GM19240 (cell line): ENCODE measurements at regions not wholly inside any gene's neighbourhood (a gene's known extent, or its start where the extent isn't known, plus 50 kb on each side); places are given as distances from the start of the nearest gene placed in this dataset.
"Not testable (repeated sequence)": the region's sequence is repeated elsewhere in the genome, so short reads cannot be mapped to it uniquely, and the experiment has no call there.

Experiments
- DNase-seq: peaks from one replicate; pipeline ENCODE4 v3.0.0; 2011; ENCODE audit warnings: low spot score; ENCODE audit not compliant: insufficient read length

- DNase-seq = no peak
These were observed 128.1 kb downstream of the MFAP3L start for GRCh38 chr4:169898095-169898494.

- not testable (repeated sequence) for DNase-seq
These were observed 131.4 kb downstream of the MFAP3L start for GRCh38 chr4:169894767-169895166.

DNA sequence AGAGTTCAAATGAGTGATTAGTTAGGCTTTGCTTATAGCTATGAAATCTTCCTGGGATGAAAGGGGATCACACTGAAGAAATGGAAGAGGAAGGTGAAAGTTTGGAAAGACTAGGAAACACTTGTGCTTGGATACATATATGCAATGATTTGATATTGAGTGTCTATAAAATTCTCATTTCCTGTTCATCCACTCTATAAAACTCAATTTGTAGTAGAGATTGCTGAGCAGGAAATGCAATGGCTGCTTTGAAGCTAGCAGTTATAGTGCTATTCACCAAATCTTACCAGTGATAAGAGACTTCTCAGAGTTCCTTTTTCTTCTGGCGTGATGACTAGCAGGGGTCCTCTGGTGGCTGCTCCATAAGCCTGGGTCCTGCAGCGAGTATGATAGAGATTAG, 128.1 kb upstream of the HPF1 start:
- DNase-seq = no peak

- DNase-seq = no peak
These were observed 124.0 kb upstream of the HPF1 start for GRCh38 chr4:169881769-169882168.

- no peak for DNase-seq
These were observed 112.8 kb upstream of the HPF1 start for GRCh38 chr4:169870507-169870906.

DNA sequence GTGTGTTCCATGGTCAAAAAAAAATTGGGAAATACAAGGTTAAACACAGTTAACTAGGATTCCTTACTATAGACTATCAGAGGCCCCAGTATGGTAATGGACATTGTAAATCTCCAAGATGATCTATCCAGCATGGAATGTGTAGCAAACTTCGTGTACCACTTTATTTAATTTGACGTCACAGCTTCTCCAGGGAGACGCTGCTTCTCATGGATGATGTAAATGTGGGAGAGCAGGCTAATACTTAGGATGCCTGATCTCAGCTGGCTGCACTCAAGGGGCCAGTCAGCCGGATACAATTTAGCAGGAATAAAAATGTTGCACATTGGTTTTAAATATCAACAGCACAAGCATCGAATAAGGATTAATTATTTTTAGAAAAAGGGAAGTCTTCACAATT, 111.7 kb upstream of the HPF1 start:
- no peak for DNase-seq

DNA sequence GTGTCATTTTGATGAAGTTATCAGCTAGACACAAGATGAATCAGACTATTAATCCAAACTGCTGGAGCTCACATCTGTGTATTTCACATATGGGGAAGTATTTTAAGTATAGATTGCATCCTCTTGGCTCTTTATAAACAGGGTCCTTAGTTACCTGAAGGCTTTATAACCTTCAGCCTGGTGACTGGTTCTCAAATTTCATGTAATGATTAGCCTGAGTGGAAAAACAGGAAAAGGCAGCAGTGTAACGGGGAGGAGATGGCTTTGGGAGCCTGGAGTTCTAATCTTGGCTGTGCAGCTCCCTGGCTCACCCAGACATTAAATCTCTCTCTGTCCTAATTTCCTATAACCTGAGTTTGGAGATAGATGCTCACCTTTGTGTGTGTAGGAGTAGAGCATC, 103.8 kb upstream of the HPF1 start:
- no peak for DNase-seq

- DNase-seq = no peak
These were observed 101.8 kb upstream of the HPF1 start for GRCh38 chr4:169859366-169860216.

GRCh38 chr4:169854090-169854489, 96.3 kb upstream of the HPF1 start:
- DNase-seq = no peak

GRCh38 chr4:169852481-169852880, 94.7 kb upstream of the HPF1 start:
- no peak for DNase-seq

- no peak for DNase-seq
These were observed 94.0 kb upstream of the HPF1 start for GRCh38 chr4:169851750-169852149.

DNA sequence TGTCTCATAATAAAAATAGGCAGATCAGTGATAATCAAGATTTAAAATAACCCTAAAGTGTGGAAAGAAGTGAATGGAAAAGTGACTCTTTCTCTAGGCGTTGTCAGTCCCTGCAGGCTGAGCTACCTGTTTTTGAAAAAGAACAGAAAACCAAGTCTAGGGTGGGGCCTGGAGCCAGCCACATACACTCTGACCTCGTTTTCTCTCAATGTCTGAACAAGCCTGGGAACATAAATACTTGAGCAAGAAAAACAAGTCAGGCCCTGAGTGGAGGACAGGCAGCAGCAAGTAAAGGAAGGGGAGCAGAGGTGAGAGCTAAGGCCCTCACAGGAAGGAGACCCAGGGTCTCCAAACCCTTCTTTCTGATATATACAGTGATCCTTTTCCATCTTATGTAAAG, 91.7 kb upstream of the HPF1 start:
- no peak for DNase-seq

DNA sequence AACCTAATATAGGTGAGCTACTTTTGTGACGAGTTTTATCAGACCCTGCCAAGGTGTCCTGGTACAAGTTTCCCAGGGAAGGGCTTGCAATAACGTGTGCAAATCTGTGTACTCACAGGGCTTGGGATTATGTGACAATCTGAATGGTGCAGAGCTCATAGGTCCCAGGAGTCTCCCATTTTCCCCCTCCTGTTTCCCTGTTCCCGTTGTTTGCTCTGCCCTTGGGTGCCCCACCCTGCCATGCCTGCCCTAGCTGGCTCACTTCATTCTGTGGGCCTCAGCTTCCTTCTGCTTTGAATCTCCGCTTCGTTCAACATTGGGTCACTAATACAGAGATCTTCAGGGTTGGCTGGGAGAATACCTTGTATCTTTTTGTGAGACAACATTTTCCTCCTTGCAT, 90.3 kb upstream of the HPF1 start:
- no peak for DNase-seq

- no peak for DNase-seq
These were observed 89.4 kb upstream of the HPF1 start for GRCh38 chr4:169847171-169847570.

GRCh38 chr4:169846396-169846795, 88.7 kb upstream of the HPF1 start:
- no peak for DNase-seq

GRCh38 chr4:169841776-169842175, 84.0 kb upstream of the HPF1 start:
- no peak for DNase-seq

GRCh38 chr4:169840554-169840953, 82.8 kb upstream of the HPF1 start:
- no peak for DNase-seq

DNA sequence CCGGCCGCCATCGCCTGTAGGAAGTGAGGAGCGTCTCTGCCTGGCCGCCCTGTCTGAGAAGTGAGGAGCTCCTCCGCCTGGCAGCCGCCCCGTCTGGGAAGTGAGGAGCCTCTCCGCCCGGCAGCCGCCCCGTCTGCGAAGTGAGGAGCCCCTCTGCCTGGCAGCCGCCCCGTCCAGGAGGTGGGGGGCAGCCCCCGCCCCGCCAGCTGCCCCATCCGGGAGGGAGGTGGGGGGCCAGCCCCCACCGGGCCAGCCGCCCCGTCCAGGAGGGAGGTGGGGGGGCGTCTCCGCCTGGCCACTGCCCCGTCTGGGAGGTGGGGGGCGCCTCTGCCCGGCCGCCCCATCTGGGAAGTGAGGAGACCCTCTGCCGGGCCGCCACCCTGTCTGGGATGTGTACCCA, 70.6 kb upstream of the HPF1 start:
- DNase-seq = not testable (repeated sequence)

GRCh38 chr4:169826634-169827187, 69.0 kb upstream of the HPF1 start:
- DNase-seq = no peak

DNA sequence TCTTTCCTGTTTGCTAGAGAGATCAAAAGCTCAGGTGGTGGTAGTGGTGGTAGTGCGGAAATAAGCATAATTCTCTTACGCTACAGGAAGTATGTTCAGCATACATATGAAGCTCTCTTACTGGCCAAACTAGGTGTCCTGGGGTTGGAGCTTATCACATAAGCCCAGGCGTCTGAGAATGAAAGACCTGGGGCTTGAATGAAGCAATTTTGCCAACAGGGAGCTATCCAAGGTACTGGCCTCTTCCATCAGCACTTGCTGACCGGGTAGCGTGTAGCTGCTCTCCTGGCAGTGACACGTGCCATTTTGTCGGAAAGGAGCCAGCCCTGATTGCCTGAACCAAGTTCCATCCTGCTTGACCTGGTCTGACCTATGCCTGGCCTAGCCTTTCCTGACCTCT, 65.9 kb upstream of the HPF1 start:
- no peak for DNase-seq

- DNase-seq = no peak
These were observed 63.7 kb upstream of the HPF1 start for GRCh38 chr4:169821402-169821801.

GRCh38 chr4:169818063-169818679, 60.4 kb upstream of the HPF1 start:
- no peak for DNase-seq

- DNase-seq = no peak
These were observed 57.9 kb upstream of the HPF1 start for GRCh38 chr4:169815606-169816005.
